Upper lobe of left lung (tissue), 4 donors: ENCODE measurements at regions not wholly inside any gene's neighbourhood (a gene's known extent, or its start where the extent isn't known, plus 50 kb on each side); places are given as distances from the start of the nearest gene placed in this dataset.

Experiments
- EP300 ChIP-seq, 4 donors: sonication (generic); formaldehyde crosslinking; IDR thresholded peaks; one replicate each; pipeline ENCODE4 v1.5.1; 2017; ENCODE audit warnings: antibody characterized with exemption in 4 of 4, control low read depth in 2 of 4
- TF ChIP-seq, protein P1 (sequence below), 6 experiments: fragments of 450-650 bp in 4 of 6; fragments of 200-600 bp in 2 of 6; sonication (generic) in 2 of 6; IDR thresholded peaks; one replicate each; pipeline ENCODE4 v1.5.1; 2016 to 2019; ENCODE audit warnings: antibody characterized with exemption in 6 of 6

DNA sequence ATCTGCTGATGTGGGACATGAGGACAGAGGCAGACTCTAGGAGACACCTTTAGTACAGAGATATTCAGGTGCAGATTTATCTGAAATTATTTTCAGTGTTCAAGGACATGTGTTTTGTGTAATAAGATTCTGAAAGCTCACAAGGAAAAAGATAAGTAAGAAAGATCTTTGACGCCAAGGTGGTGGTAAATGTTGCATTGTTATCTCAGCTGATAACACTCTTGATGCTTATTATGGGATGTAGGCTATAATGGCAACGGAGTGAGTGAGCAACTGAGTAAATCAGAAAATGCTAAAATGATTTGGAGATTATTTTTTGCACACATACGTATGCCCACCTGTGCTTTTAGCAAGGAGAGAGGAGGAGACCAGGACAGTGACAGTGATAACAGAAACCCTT, 510.9 kb downstream of the KLF12 start:
- no peak for TF ChIP-seq EP300 (IDR thresholded peaks at IDR 0.05)
- TF ChIP-seq, protein P1, sequence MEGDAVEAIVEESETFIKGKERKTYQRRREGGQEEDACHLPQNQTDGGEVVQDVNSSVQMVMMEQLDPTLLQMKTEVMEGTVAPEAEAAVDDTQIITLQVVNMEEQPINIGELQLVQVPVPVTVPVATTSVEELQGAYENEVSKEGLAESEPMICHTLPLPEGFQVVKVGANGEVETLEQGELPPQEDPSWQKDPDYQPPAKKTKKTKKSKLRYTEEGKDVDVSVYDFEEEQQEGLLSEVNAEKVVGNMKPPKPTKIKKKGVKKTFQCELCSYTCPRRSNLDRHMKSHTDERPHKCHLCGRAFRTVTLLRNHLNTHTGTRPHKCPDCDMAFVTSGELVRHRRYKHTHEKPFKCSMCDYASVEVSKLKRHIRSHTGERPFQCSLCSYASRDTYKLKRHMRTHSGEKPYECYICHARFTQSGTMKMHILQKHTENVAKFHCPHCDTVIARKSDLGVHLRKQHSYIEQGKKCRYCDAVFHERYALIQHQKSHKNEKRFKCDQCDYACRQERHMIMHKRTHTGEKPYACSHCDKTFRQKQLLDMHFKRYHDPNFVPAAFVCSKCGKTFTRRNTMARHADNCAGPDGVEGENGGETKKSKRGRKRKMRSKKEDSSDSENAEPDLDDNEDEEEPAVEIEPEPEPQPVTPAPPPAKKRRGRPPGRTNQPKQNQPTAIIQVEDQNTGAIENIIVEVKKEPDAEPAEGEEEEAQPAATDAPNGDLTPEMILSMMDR (IDR thresholded peaks at IDR 0.05): no peak
